ENCODE measurements at regions not wholly inside any gene's neighbourhood (a gene's known extent, or its start where the extent isn't known, plus 50 kb on each side); places are given as distances from the start of the nearest gene placed in this dataset.

- TF ChIP-seq CTCF (IDR thresholded peaks at IDR 0.05) = no peak
- TF ChIP-seq POLR2A (IDR thresholded peaks at IDR 0.05) = no peak
- Histone ChIP-seq H3K36me3 (no peaks in the 10 kb centered on the region), H3K4me1 (no peaks in the 10 kb centered on the region), H3K9me3 (no peaks in the 10 kb centered on the region), H3K27me3 (no peaks in the 10 kb centered on the region), H3K4me3 (replicated peaks in 1 of 3) (no peak overlapping the region), H3K27ac (no peak overlapping the region)
- 94 to 95% methylated on average over 4 of the region's 4 CpGs for WGBS, 2 donors
- intact Hi-C loops (cut with DNase I) = no loop called here
- DNase-seq = no peak
Measured at GRCh38 chr9:27866741-27867140, 293.5 kb upstream of the C9orf72 start.

- intact Hi-C loops (cut with DNase I) = no loop called here
Measured at GRCh38 chr9:27870404-27870803, 297.1 kb upstream of the C9orf72 start.

GRCh38 chr9:27880156-27880555, 306.9 kb upstream of the C9orf72 start:
- Histone ChIP-seq H3K4me3 (replicated peaks in 1 of 3) (no peak overlapping the region), H3K36me3 (no peaks in the 10 kb centered on the region), H3K9me3 (no peaks in the 10 kb centered on the region), H3K27me3 (no peaks in the 10 kb centered on the region), H3K4me1 (no peaks in the 10 kb centered on the region), H3K27ac (no peak overlapping the region)
- 19 to 24% methylated on average over 3 of the region's 3 CpGs for WGBS, 2 donors
- TF ChIP-seq POLR2A (IDR thresholded peaks at IDR 0.05) = no peak
- TF ChIP-seq CTCF (IDR thresholded peaks at IDR 0.05) = no peak
- DNase-seq = peak; percentile 3 to 4
- intact Hi-C loops (cut with DNase I) = no loop called here

More at GRCh38 chr9:27870404-27870803, 297.1 kb upstream of the C9orf72 start:
- no peak for DNase-seq
- WGBS, 2 donors = 85 to 94% methylated on average over 5 of the region's 5 CpGs
- no peaks in the 10 kb centered on the region for H3K4me1 ChIP-seq
- no peak for TF ChIP-seq CTCF (IDR thresholded peaks at IDR 0.05)
- no peak for TF ChIP-seq POLR2A (IDR thresholded peaks at IDR 0.05)
- H3K27ac ChIP-seq = no peak overlapping the region
- H3K9me3 ChIP-seq = no peaks in the 10 kb centered on the region
- no peaks in the 10 kb centered on the region for H3K36me3 ChIP-seq
- no peak overlapping the region for H3K4me3 ChIP-seq (replicated peaks in 1 of 3)
- H3K27me3 ChIP-seq = no peaks in the 10 kb centered on the region

- TF ChIP-seq CTCF (IDR thresholded peaks at IDR 0.05) (no peak), POLR2A (IDR thresholded peaks at IDR 0.05) (no peak)
- Histone ChIP-seq H3K27me3 (no peaks in the 10 kb centered on the region), H3K4me3 (replicated peaks in 1 of 3) (no peak overlapping the region), H3K36me3 (no peaks in the 10 kb centered on the region), H3K27ac (no peak overlapping the region), H3K4me1 (no peaks in the 10 kb centered on the region), H3K9me3 (no peaks in the 10 kb centered on the region)
- intact Hi-C loops (cut with DNase I) = no loop called here
- DNase-seq = no peak
- 65 to 72% methylated on average over 3 of the region's 3 CpGs for WGBS, 2 donors
Measured at GRCh38 chr9:27880635-27881034, 307.4 kb upstream of the C9orf72 start.

GRCh38 chr9:27888661-27889295, 315.5 kb upstream of the C9orf72 start:
- no peak overlapping the region for H3K4me3 ChIP-seq (replicated peaks in 1 of 3)
- intact Hi-C loops (cut with DNase I) = no loop called here
- peak; percentile 11 to 22 for DNase-seq
- H3K27me3 ChIP-seq = no peaks in the 10 kb centered on the region
- H3K4me1 ChIP-seq = no peaks in the 10 kb centered on the region
- no peak overlapping the region for H3K27ac ChIP-seq
- 75 to 89% methylated on average over 2 of the region's 2 CpGs for WGBS, 2 donors
- TF ChIP-seq CTCF (IDR thresholded peaks at IDR 0.05) (peak in 4 of 6 experiments; percentile 28 to 51 (median 36)), POLR2A (IDR thresholded peaks at IDR 0.05) (no peak)
- H3K36me3 ChIP-seq = no peaks in the 10 kb centered on the region
- no peaks in the 10 kb centered on the region for H3K9me3 ChIP-seq

Measured in thyroid gland (tissue), 4 donors.